Upper lobe of left lung (tissue), 6 donors: ENCODE measurements at regions not wholly inside any gene's neighbourhood (a gene's known extent, or its start where the extent isn't known, plus 50 kb on each side); places are given as distances from the start of the nearest gene placed in this dataset.
"Not testable (repeated sequence)": the region's sequence is repeated elsewhere in the genome, so short reads cannot be mapped to it uniquely, and the experiment has no call there.

Experiments used
- ATAC-seq, 2 donors: fragments of 200-7000 bp; cut with Tn5 transposase; one replicate each; pipeline ENCODE4 v1.9.1; 2022; ENCODE audit warnings: mild to moderate bottlenecking in 2 of 2, moderate library complexity in 2 of 2; ENCODE audit not compliant: low FRiP score in 2 of 2
- DNase-seq, 2 donors: peaks; one replicate each; pipeline ENCODE4 v3.0.0-alpha.2; 2019 to 2020
- H3K27ac ChIP-seq, 4 donors: fragments of 200-600 bp; sonication (generic); one replicate each; pipeline ENCODE4 v1.5.1; 2016 to 2019
- H3K27me3 ChIP-seq, 4 donors: fragments of 200-600 bp; sonication (generic); one replicate each; pipeline ENCODE4 v1.5.1; 2017 to 2019
- H3K36me3 ChIP-seq, 4 donors: fragments of 200-600 bp; sonication (generic); one replicate each; pipeline ENCODE4 v1.5.1; 2016 to 2019
- H3K4me1 ChIP-seq, 4 donors: fragments of 200-600 bp; sonication (generic); one replicate each; pipeline ENCODE4 v1.5.1; 2018 to 2019
- H3K4me3 ChIP-seq, 4 donors: fragments of 200-600 bp; sonication (generic); one replicate each; pipeline ENCODE4 v1.5.1; 2017 to 2019; ENCODE audit warnings: mild to moderate bottlenecking in 2 of 4, moderate library complexity in 1 of 4
- H3K9me3 ChIP-seq, 4 donors: fragments of 200-600 bp; sonication (generic); one replicate each; pipeline ENCODE4 v1.5.1; 2018 to 2019
- EP300 ChIP-seq, 4 donors: sonication (generic); formaldehyde crosslinking; IDR thresholded peaks; one replicate each; pipeline ENCODE4 v1.5.1; 2017; ENCODE audit warnings: antibody characterized with exemption in 4 of 4, control low read depth in 2 of 4
- POLR2A ChIP-seq, 4 donors: fragments of 450-650 bp; IDR thresholded peaks; one replicate each; pipeline ENCODE4 v1.5.1; 2016 to 2017; ENCODE audit warnings: antibody characterized with exemption in 4 of 4, mild to moderate bottlenecking in 2 of 4
- POLR2AphosphoS5 ChIP-seq, 2 donors: sonication (generic); formaldehyde crosslinking; IDR thresholded peaks; one replicate each; pipeline ENCODE4 v1.5.1; 2017; ENCODE audit warnings: antibody characterized with exemption in 2 of 2
- WGBS, 2 donors: methylation state at CpG; one replicate each; pipeline ENCODE4 v1.1.5; 2017 to 2018; 5-methylcytosine and 5-hydroxymethylcytosine counted together
- TF ChIP-seq, protein P1 (sequence below), 6 experiments: fragments of 450-650 bp in 4 of 6; fragments of 200-600 bp in 2 of 6; sonication (generic) in 2 of 6; IDR thresholded peaks; one replicate each; pipeline ENCODE4 v1.5.1; 2016 to 2019; ENCODE audit warnings: antibody characterized with exemption in 6 of 6
- donor health status: DM: no; HTN: no; CAD: no; lungs with moderate emphysema.
- donor health status: DM: no; HTN: yes; CAD: no; lungs with severe emphysema.

DNA sequence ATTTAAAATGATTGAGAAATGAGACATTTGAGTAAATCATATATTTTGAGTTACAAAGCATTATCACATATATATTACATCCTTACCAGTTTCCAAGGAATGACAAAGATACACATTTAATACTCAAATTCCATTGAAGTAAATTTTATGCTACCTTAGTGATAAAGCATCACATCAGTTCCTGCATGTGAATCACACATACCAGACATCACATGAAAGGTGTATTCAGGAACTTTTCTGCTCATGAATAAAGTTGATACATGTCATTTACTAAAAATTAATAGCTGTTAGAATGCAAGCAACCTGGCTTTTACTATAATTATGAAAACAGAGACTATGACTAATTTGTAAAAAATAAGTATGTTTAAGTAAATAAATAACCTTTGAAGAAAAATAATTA lies 548.8 kb upstream of the SLC39A10 start:
- Histone ChIP-seq H3K27ac (no peak overlapping the region), H3K27me3 (no peaks in the 10 kb centered on the region), H3K4me1 (no peaks in the 10 kb centered on the region), H3K4me3 (no peak overlapping the region), H3K9me3 (no peaks in the 10 kb centered on the region), H3K36me3 (no peaks in the 10 kb centered on the region)
- no peak for ATAC-seq
- TF ChIP-seq POLR2A (IDR thresholded peaks at IDR 0.05): no peak
- no peak for TF ChIP-seq EP300 (IDR thresholded peaks at IDR 0.05)
- no peak for TF ChIP-seq POLR2AphosphoS5 (IDR thresholded peaks at IDR 0.05)
- TF ChIP-seq, protein P1, sequence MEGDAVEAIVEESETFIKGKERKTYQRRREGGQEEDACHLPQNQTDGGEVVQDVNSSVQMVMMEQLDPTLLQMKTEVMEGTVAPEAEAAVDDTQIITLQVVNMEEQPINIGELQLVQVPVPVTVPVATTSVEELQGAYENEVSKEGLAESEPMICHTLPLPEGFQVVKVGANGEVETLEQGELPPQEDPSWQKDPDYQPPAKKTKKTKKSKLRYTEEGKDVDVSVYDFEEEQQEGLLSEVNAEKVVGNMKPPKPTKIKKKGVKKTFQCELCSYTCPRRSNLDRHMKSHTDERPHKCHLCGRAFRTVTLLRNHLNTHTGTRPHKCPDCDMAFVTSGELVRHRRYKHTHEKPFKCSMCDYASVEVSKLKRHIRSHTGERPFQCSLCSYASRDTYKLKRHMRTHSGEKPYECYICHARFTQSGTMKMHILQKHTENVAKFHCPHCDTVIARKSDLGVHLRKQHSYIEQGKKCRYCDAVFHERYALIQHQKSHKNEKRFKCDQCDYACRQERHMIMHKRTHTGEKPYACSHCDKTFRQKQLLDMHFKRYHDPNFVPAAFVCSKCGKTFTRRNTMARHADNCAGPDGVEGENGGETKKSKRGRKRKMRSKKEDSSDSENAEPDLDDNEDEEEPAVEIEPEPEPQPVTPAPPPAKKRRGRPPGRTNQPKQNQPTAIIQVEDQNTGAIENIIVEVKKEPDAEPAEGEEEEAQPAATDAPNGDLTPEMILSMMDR (IDR thresholded peaks at IDR 0.05): no peak
- DNase-seq: no peak

DNA sequence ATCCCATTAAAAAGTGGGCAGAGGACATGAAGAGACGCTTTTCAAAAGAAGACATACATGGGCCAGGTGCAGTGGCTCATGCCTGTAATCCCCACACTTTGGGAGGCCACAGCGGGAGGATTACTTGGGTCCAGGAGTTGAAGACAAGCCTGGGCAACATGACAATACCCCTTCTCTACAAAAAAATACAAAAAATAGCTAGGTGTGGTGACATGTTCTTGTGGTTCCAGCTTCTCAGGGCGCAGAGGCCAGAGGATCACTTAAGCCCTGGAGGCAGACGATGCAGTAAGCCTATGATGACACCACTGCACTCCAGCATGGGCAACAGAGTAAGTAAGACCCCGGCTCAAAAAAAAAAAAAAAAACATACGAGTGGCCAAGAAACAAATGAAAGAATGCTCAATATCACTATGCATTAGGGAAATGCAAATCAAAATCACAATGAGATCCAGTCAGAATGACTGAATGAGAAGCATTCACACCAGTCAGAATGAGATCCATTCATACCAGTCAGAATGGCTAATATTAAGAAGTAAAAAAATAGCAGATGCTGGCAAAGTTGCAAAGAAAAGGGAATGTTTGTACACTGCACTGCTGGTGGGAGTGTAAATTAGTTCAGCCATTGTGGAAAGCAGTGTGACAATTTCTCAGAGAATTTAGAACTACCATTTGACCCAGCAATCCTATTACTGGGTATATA lies 550.2 kb upstream of the SLC39A10 start:
- no peak overlapping the region for H3K4me3 ChIP-seq
- no peaks in the 10 kb centered on the region for H3K36me3 ChIP-seq
- ATAC-seq (no peak), DNase-seq (no peak)
- no peaks in the 10 kb centered on the region for H3K4me1 ChIP-seq
- TF ChIP-seq, protein P1 (IDR thresholded peaks at IDR 0.05): no peak
- no peak for TF ChIP-seq POLR2AphosphoS5 (IDR thresholded peaks at IDR 0.05)
- TF ChIP-seq EP300 (IDR thresholded peaks at IDR 0.05): no peak
- no peak for TF ChIP-seq POLR2A (IDR thresholded peaks at IDR 0.05)
- no peaks in the 10 kb centered on the region for H3K27me3 ChIP-seq
- H3K27ac ChIP-seq: no peak overlapping the region
- H3K9me3 ChIP-seq: no peaks in the 10 kb centered on the region
- 85 to 86% methylated on average over 6 of the region's 6 CpGs for WGBS, 2 donors

DNA sequence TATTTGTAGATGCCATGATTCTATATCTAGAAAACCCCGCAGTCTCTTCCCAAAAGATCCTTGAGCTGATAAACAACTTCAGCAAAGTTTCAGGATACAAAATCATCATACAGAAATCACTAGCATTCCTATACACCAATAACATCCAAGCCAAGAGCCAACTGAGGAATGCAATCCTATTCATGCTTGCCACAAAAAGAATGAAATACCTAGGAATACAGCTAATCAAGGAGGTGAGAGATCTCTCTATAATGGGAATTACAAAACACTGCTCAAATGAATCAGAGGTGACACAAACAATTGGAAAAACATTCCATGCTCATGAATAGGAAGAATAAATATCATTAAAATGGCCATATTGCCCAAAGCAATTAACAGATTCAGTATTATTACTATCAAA lies 551.4 kb upstream of the SLC39A10 start:
- WGBS, 2 donors: 83 to 90% methylated on average over 1 of the region's 1 CpG
- Histone ChIP-seq H3K4me1 (no peaks in the 10 kb centered on the region), H3K36me3 (no peaks in the 10 kb centered on the region), H3K27me3 (no peaks in the 10 kb centered on the region), H3K27ac (no peak overlapping the region), H3K9me3 (no peaks in the 10 kb centered on the region), H3K4me3 (no peak overlapping the region)
- DNase-seq: no peak
- TF ChIP-seq POLR2A (IDR thresholded peaks at IDR 0.05) (no peak), POLR2AphosphoS5 (IDR thresholded peaks at IDR 0.05) (no peak), EP300 (IDR thresholded peaks at IDR 0.05) (no peak)
- TF ChIP-seq, protein P1 (IDR thresholded peaks at IDR 0.05): no peak
- no peak for ATAC-seq

DNA sequence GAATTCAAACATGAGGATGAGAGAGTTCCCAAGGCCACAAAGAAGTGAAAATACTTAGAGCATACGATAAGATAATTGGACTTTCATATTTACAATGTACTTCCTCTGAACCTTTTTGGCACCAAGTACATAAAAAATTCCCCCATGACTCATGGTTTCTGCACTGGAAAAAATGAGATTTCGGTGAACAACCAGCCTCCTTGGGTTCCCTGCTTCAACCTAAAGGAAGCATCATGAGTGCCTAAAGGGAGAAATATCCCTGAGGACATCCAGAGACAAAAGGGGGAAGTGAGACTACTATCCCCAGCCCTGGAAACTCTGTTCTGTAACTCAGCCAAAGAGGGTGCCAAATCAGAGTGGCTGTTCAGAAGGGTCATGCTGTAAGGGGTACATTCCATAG lies 562.7 kb upstream of the SLC39A10 start:
- H3K4me1 ChIP-seq: no peaks in the 10 kb centered on the region
- no peaks in the 10 kb centered on the region for H3K36me3 ChIP-seq
- no peaks in the 10 kb centered on the region for H3K27me3 ChIP-seq
- no peak for DNase-seq
- no peak overlapping the region for H3K4me3 ChIP-seq
- ATAC-seq: no peak
- no peak overlapping the region for H3K27ac ChIP-seq
- no peak for TF ChIP-seq POLR2AphosphoS5 (IDR thresholded peaks at IDR 0.05)
- TF ChIP-seq, protein P1 (IDR thresholded peaks at IDR 0.05): no peak
- TF ChIP-seq POLR2A (IDR thresholded peaks at IDR 0.05): no peak
- TF ChIP-seq EP300 (IDR thresholded peaks at IDR 0.05): no peak
- no peaks in the 10 kb centered on the region for H3K9me3 ChIP-seq
- 81 to 85% methylated on average over 2 of the region's 2 CpGs for WGBS, 2 donors

DNA sequence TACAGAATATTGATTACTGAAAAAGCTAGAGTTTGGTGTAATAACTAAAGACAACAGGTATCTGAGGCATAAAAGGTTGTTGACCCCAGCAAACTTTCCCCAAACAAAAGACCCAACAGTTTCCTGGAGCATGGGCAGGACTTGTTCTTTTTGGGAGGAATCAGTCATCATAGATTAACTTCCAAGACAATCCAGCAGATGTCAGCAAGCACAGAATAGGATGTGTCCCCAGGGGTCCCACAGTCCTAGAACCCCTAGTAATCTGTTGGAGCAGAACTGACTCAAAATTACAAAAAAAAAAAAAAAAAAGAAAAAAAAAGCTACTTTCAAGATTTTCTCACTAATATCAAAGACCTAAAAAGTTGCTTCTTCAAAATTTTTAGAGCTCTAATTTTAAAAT lies 564.7 kb upstream of the SLC39A10 start:
- no peak overlapping the region for H3K4me3 ChIP-seq
- no peak for TF ChIP-seq EP300 (IDR thresholded peaks at IDR 0.05)
- TF ChIP-seq, protein P1 (IDR thresholded peaks at IDR 0.05): no peak
- TF ChIP-seq POLR2A (IDR thresholded peaks at IDR 0.05): no peak
- no peak for TF ChIP-seq POLR2AphosphoS5 (IDR thresholded peaks at IDR 0.05)
- ATAC-seq (no peak), DNase-seq (no peak)
- H3K4me1 ChIP-seq: no peaks in the 10 kb centered on the region
- no peaks in the 10 kb centered on the region for H3K9me3 ChIP-seq
- no peaks in the 10 kb centered on the region for H3K27me3 ChIP-seq
- no peak overlapping the region for H3K27ac ChIP-seq
- no peaks in the 10 kb centered on the region for H3K36me3 ChIP-seq

DNA sequence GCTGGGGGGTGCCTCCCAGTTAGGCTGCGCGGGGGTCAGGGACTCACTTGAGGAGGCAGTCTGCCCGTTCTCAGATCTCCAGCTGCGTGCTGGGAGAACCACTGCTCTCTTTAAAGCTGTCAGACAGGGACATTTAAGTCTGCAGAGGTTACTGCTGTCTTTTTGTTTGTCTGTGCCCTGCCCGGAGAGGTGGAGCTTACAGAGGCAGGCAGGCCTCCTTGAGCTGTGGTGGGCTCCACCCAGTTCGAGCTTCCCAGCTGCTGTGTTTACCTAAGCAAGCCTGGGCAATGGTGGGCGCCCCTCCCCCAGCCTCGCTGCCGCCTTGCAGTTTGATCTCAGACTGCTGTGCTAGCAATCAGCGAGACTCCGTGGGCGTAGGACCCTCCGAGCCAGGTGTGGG lies 584.2 kb upstream of the SLC39A10 start:
- H3K9me3 ChIP-seq, ATAC-seq, H3K4me1 ChIP-seq, H3K36me3 ChIP-seq, H3K4me3 ChIP-seq, H3K27ac ChIP-seq, H3K27me3 ChIP-seq: not testable (repeated sequence)
- WGBS, 2 donors: 46 to 61% methylated on average over 4 to 9 of the region's 13 CpGs
- peak in 1 of 2 donors; percentile 8 for DNase-seq
